ENCODE measurements at regions not wholly inside any gene's neighbourhood (a gene's known extent, or its start where the extent isn't known, plus 50 kb on each side); places are given as distances from the start of the nearest gene placed in this dataset.

GRCh38 chr3:176687754-176688153, 509.5 kb downstream of the TBL1XR1 start:
- TF ChIP-seq ZNF274 (IDR thresholded peaks at IDR 0.05; ENCODE audit: low read depth, low read length), result no peak
- no peak for TF ChIP-seq YY1 (IDR thresholded peaks at IDR 0.05; ENCODE audit: insufficient read depth, insufficient read length)
- no peak for TF ChIP-seq SUZ12 (IDR thresholded peaks at IDR 0.05; ENCODE audit: extremely low read depth, insufficient read depth, insufficient read length)
